22Rv1 (cell line): ENCODE measurements at regions not wholly inside any gene's neighbourhood (a gene's known extent, or its start where the extent isn't known, plus 50 kb on each side); places are given as distances from the start of the nearest gene placed in this dataset.

Experiments
- CTCF ChIP-seq: fragments of 450-650 bp; IDR thresholded peaks from 2 replicates; pipeline ENCODE4 v1.5.1; 2017; ENCODE audit warnings: mild to moderate bottlenecking
- ZFX ChIP-seq: fragments of 450-650 bp; IDR thresholded peaks from 2 replicates; pipeline ENCODE4 v1.6.1; 2017; ENCODE audit warnings: antibody characterized with exemption, borderline replicate concordance

DNA sequence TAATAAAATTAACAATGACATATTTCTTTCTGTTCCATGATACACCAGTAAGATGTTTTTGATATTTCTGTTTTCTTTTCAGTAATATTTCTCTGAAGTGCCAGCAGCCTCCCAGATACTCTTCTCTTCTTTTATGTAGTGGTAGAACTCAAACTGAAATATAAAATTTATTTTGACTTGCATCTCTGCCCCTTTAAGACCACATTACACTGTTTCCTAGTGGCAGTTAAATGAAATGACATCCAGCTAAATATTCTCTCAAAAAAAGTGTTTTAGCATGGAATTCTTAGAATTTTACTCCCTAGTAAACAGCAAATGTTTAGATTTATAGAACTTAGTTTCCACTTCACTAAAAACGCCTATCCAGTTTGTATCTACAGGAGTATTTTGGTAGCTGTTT lies 237.2 kb upstream of the MTPN start:
- 0 out of 2 replicates have a peak, but pooled peaks have one; percentile 16 for TF ChIP-seq CTCF
- no peak for TF ChIP-seq ZFX
